ENCODE measurements at regions not wholly inside any gene's neighbourhood (a gene's known extent, or its start where the extent isn't known, plus 50 kb on each side); places are given as distances from the start of the nearest gene placed in this dataset.

DNA sequence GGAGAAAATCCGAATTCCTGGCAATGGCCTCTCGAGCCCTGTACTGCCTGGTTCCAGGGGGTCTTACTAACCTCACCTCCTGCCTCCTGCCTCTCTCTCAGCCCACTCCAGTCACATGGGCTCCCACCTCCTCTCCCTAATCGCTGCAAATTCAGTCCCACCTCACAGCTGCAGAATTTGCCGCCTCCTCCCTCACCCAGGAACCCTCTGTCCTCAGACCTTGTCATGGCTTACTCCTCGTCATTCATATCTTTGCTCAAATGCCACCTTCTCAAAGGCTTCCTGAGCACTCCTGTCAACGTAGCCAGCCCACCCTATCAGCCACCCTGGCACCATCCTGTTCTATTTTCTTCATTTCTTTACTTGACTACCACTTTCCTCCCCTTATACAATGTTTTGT, 89.0 kb downstream of the SLC2A10 start:
- ATAC-seq, result no peak
- Mint-ChIP-seq H3K4me3 (no peak overlapping the region), H3K9me3 (no peaks in the 10 kb centered on the region), H3K27me3 (ENCODE audit: low read depth in 2 of 2) (peaks cover 11 to 26% of the 10 kb centered on the region in 2 donors), H3K27ac (no peak overlapping the region), H3K36me3 (no peaks in the 10 kb centered on the region), H3K4me1 (no peaks in the 10 kb centered on the region)
- no peak overlapping the region for H3K27ac ChIP-seq (ENCODE audit: low read length)
- H3K9me3 ChIP-seq (ENCODE audit: control insufficient read depth, insufficient read depth, low read length), result no peaks in the 10 kb centered on the region
- TF ChIP-seq, protein P1, sequence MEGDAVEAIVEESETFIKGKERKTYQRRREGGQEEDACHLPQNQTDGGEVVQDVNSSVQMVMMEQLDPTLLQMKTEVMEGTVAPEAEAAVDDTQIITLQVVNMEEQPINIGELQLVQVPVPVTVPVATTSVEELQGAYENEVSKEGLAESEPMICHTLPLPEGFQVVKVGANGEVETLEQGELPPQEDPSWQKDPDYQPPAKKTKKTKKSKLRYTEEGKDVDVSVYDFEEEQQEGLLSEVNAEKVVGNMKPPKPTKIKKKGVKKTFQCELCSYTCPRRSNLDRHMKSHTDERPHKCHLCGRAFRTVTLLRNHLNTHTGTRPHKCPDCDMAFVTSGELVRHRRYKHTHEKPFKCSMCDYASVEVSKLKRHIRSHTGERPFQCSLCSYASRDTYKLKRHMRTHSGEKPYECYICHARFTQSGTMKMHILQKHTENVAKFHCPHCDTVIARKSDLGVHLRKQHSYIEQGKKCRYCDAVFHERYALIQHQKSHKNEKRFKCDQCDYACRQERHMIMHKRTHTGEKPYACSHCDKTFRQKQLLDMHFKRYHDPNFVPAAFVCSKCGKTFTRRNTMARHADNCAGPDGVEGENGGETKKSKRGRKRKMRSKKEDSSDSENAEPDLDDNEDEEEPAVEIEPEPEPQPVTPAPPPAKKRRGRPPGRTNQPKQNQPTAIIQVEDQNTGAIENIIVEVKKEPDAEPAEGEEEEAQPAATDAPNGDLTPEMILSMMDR (IDR thresholded peaks at IDR 0.05), result no peak
- H3K4me3 ChIP-seq (ENCODE audit: low read length), result no peak overlapping the region
- no peaks in the 10 kb centered on the region for H3K27me3 ChIP-seq (ENCODE audit: control insufficient read depth, insufficient read depth, low read length)
- no peaks in the 10 kb centered on the region for H3K36me3 ChIP-seq (ENCODE audit: control insufficient read depth, insufficient read depth, low read length)
- H3K4me1 ChIP-seq (ENCODE audit: control insufficient read depth, insufficient read depth, low read length), result no peaks in the 10 kb centered on the region
- intact Hi-C loops (cut with micrococcal nuclease), result no loop called here
- DNase-seq, result no peak
- WGBS (ENCODE audit: insufficient coverage), result 62% methylated on average over 6 of the region's 6 CpGs

DNA sequence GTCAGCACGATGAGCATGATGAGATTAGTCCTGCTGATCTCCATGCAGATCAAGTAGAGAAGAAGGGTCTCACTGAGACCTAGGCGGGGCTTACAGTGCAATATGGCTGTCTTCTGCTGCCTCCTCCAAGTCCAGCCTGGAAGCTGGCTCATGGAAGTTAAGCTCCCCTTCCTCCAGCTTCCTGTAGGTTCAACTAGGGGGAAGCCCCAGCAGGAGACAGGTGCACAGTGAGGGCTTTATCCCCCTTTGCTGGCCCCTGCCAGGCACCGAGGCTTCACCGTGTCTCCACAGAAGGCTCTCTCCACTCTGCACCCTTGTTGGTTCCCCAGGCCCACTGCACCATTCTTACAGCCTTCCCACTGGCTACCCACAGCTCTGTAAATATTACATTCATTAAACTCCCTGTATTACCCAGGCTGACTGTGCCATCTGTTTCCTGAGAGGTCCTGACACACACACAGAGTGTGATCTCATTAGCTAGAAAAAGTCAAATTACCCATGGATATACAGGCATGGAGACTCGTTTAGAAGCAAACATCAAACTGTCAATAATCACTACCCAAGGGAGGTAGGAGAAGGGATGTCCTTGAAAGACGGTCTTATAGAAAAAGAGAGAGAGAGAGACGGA, 90.4 kb downstream of the SLC2A10 start:
- no peak for ATAC-seq
- H3K4me1 Mint-ChIP-seq, result no peaks in the 10 kb centered on the region
- intact Hi-C loops (cut with micrococcal nuclease), result no loop called here
- H3K36me3 Mint-ChIP-seq, result no peaks in the 10 kb centered on the region
- no peaks in the 10 kb centered on the region for H3K9me3 Mint-ChIP-seq
- Histone ChIP-seq H3K4me3 (ENCODE audit: low read length) (no peak overlapping the region), H3K4me1 (ENCODE audit: control insufficient read depth, insufficient read depth, low read length) (no peaks in the 10 kb centered on the region), H3K27me3 (ENCODE audit: control insufficient read depth, insufficient read depth, low read length) (no peaks in the 10 kb centered on the region), H3K36me3 (ENCODE audit: control insufficient read depth, insufficient read depth, low read length) (no peaks in the 10 kb centered on the region), H3K27ac (ENCODE audit: low read length) (no peak overlapping the region), H3K9me3 (ENCODE audit: control insufficient read depth, insufficient read depth, low read length) (no peaks in the 10 kb centered on the region)
- 59% methylated on average over 4 of the region's 7 CpGs for WGBS (ENCODE audit: insufficient coverage)
- no peak overlapping the region for H3K4me3 Mint-ChIP-seq
- H3K27me3 Mint-ChIP-seq (ENCODE audit: low read depth in 2 of 2), result peaks cover 16 to 28% of the 10 kb centered on the region in 2 donors
- H3K27ac Mint-ChIP-seq, result no peak overlapping the region
- TF ChIP-seq, protein P1 (IDR thresholded peaks at IDR 0.05), result no peak
- DNase-seq, result no peak

DNA sequence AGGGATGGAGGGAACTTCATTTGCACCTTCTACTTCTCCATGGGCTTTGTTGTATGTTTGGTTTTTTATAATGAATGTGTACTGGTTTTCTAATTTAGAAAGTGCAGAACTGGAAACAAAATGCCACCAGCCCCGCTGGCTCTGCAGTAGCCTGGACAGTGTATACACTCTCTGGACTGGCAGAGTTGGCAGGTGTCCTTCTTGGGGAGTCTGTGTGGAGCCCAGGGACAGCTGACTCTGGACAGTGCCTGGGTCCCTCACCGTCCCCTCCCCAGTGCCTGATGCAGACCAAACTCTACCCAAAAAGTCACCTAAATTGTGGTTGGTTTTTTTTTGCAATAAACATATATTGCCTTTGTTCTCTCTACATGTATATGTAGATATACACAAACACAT, 91.0 kb downstream of the SLC2A10 start:
- ATAC-seq (no peak), DNase-seq (no peak)
- intact Hi-C loops (cut with micrococcal nuclease), result no loop called here
- TF ChIP-seq, protein P1 (IDR thresholded peaks at IDR 0.05), result no peak
- no peak overlapping the region for H3K27ac ChIP-seq (ENCODE audit: low read length)
- no peaks in the 10 kb centered on the region for H3K9me3 ChIP-seq (ENCODE audit: control insufficient read depth, insufficient read depth, low read length)
- no peaks in the 10 kb centered on the region for H3K27me3 ChIP-seq (ENCODE audit: control insufficient read depth, insufficient read depth, low read length)
- H3K36me3 ChIP-seq (ENCODE audit: control insufficient read depth, insufficient read depth, low read length), result no peaks in the 10 kb centered on the region
- 81% methylated on average over 1 of the region's 2 CpGs for WGBS (ENCODE audit: insufficient coverage)
- no peaks in the 10 kb centered on the region for H3K9me3 Mint-ChIP-seq
- no peaks in the 10 kb centered on the region for H3K4me1 ChIP-seq (ENCODE audit: control insufficient read depth, insufficient read depth, low read length)
- H3K4me3 ChIP-seq (ENCODE audit: low read length), result no peak overlapping the region
- H3K4me1 Mint-ChIP-seq, result no peaks in the 10 kb centered on the region
- H3K4me3 Mint-ChIP-seq, result no peak overlapping the region
- H3K27ac Mint-ChIP-seq, result no peak overlapping the region
- peaks cover 16 to 30% of the 10 kb centered on the region in 2 donors for H3K27me3 Mint-ChIP-seq (ENCODE audit: low read depth in 2 of 2)
- H3K36me3 Mint-ChIP-seq, result no peaks in the 10 kb centered on the region
